ENCODE measurements at regions not wholly inside any gene's neighbourhood (a gene's known extent, or its start where the extent isn't known, plus 50 kb on each side); places are given as distances from the start of the nearest gene placed in this dataset.

DNA sequence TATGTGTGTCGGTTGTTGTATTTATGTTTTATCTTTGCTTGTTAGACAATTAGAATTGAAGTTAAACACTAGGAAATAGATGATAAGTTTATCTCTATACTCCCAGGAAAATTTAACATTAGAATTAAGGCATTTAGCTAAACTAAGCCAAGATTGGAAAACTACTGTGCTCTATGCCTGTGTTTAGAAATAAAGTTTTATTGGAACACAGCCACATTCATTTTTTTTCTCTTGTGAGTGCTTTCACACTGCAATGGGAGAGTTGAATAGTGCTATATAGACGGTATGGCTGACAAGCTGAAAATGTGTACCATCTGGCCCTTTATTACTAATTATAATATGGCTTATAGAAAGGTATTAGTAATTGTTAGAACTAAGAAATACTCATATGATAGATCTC lies 186.7 kb upstream of the NUDT6 start:
- TF ChIP-seq, protein P1, sequence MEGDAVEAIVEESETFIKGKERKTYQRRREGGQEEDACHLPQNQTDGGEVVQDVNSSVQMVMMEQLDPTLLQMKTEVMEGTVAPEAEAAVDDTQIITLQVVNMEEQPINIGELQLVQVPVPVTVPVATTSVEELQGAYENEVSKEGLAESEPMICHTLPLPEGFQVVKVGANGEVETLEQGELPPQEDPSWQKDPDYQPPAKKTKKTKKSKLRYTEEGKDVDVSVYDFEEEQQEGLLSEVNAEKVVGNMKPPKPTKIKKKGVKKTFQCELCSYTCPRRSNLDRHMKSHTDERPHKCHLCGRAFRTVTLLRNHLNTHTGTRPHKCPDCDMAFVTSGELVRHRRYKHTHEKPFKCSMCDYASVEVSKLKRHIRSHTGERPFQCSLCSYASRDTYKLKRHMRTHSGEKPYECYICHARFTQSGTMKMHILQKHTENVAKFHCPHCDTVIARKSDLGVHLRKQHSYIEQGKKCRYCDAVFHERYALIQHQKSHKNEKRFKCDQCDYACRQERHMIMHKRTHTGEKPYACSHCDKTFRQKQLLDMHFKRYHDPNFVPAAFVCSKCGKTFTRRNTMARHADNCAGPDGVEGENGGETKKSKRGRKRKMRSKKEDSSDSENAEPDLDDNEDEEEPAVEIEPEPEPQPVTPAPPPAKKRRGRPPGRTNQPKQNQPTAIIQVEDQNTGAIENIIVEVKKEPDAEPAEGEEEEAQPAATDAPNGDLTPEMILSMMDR (conservative IDR thresholded peaks at IDR 0.05; ENCODE audit: low read depth, low read length): no peak
- no peak for TF ChIP-seq EZH2 (IDR thresholded peaks at IDR 0.05; ENCODE audit: low read length, unreplicated experiment)
- no peak for TF ChIP-seq EZH2phosphoT487 (IDR thresholded peaks at IDR 0.05; ENCODE audit: borderline replicate concordance, low read length)
